Tibial nerve (tissue), 4 donors: ENCODE measurements at regions not wholly inside any gene's neighbourhood (a gene's known extent, or its start where the extent isn't known, plus 50 kb on each side); places are given as distances from the start of the nearest gene placed in this dataset.

Source experiments
- DNase-seq, 2 donors: peaks; one replicate each; pipeline ENCODE4 v3.0.0-alpha.2; 2019; ENCODE audit warnings: low spot score in 2 of 2
- H3K27ac ChIP-seq, 4 donors: fragments of 200-600 bp; sonication (generic) in 3 of 4; one replicate each; pipeline ENCODE4 v1.5.1; 2017 to 2019; ENCODE audit warnings: mild to moderate bottlenecking in 1 of 4
- H3K27me3 ChIP-seq, 2 donors: fragments of 200-600 bp; sonication (generic) in 1 of 2; one replicate each; pipeline versions ENCODE4 v1.5.1 to v1.6.0; 2017 to 2019
- H3K36me3 ChIP-seq, 3 donors: fragments of 200-600 bp; sonication (generic); one replicate each; pipeline ENCODE4 v1.5.1; 2018 to 2019
- H3K4me1 ChIP-seq, 4 donors: fragments of 200-600 bp; sonication (generic) in 3 of 4; one replicate each; pipeline ENCODE4 v1.5.1; 2017 to 2019
- H3K4me3 ChIP-seq, 4 donors: fragments of 200-600 bp; sonication (generic) in 3 of 4; one replicate each; pipeline ENCODE4 v1.5.1; 2017 to 2019; ENCODE audit warnings: mild to moderate bottlenecking in 1 of 4, moderate library complexity in 1 of 4
- H3K9me3 ChIP-seq, 4 donors: fragments of 200-600 bp; sonication (generic) in 3 of 4; one replicate each; pipeline ENCODE4 v1.5.1; 2017 to 2019
- EP300 ChIP-seq, 2 donors: sonication (generic); formaldehyde crosslinking; IDR thresholded peaks; one replicate each; pipeline ENCODE4 v1.6.1; 2017; ENCODE audit warnings: antibody characterized with exemption in 2 of 2, mild to moderate bottlenecking in 1 of 2
- POLR2A ChIP-seq, 2 donors: fragments of 450-650 bp; IDR thresholded peaks; one replicate each; pipeline ENCODE4 v1.6.1; 2017; ENCODE audit warnings: antibody characterized with exemption in 2 of 2, mild to moderate bottlenecking in 2 of 2, moderate library complexity in 2 of 2
- WGBS, 2 donors: methylation state at CpG; one replicate each; pipeline ENCODE4 v1.1.5; 2018; 5-methylcytosine and 5-hydroxymethylcytosine counted together
- TF ChIP-seq, protein P1 (sequence below), 5 experiments: fragments of 200-600 bp in 3 of 5; fragments of 450-650 bp in 2 of 5; sonication (generic) in 3 of 5; IDR thresholded peaks; one replicate each; pipeline ENCODE4 v1.5.1; 2016 to 2019; ENCODE audit warnings: antibody characterized with exemption in 5 of 5, mild to moderate bottlenecking in 3 of 5, moderate library complexity in 2 of 5

- DNase-seq = no peak
- H3K4me1 ChIP-seq = no peaks in the 10 kb centered on the region
- H3K4me3 ChIP-seq = no peak overlapping the region
- H3K27me3 ChIP-seq = no peaks in the 10 kb centered on the region
- TF ChIP-seq, protein P1, sequence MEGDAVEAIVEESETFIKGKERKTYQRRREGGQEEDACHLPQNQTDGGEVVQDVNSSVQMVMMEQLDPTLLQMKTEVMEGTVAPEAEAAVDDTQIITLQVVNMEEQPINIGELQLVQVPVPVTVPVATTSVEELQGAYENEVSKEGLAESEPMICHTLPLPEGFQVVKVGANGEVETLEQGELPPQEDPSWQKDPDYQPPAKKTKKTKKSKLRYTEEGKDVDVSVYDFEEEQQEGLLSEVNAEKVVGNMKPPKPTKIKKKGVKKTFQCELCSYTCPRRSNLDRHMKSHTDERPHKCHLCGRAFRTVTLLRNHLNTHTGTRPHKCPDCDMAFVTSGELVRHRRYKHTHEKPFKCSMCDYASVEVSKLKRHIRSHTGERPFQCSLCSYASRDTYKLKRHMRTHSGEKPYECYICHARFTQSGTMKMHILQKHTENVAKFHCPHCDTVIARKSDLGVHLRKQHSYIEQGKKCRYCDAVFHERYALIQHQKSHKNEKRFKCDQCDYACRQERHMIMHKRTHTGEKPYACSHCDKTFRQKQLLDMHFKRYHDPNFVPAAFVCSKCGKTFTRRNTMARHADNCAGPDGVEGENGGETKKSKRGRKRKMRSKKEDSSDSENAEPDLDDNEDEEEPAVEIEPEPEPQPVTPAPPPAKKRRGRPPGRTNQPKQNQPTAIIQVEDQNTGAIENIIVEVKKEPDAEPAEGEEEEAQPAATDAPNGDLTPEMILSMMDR (IDR thresholded peaks at IDR 0.05) = no peak
- no peak for TF ChIP-seq POLR2A (IDR thresholded peaks at IDR 0.05)
- no peak for TF ChIP-seq EP300 (IDR thresholded peaks at IDR 0.05)
- 77 to 80% methylated on average over 7 of the region's 7 CpGs for WGBS, 2 donors
- H3K27ac ChIP-seq = no peak overlapping the region
- H3K36me3 ChIP-seq = no peaks in the 10 kb centered on the region
- no peaks in the 10 kb centered on the region for H3K9me3 ChIP-seq
Measured at GRCh38 chr5:7991125-7991821, 122.3 kb downstream of the MTRR start.

DNA sequence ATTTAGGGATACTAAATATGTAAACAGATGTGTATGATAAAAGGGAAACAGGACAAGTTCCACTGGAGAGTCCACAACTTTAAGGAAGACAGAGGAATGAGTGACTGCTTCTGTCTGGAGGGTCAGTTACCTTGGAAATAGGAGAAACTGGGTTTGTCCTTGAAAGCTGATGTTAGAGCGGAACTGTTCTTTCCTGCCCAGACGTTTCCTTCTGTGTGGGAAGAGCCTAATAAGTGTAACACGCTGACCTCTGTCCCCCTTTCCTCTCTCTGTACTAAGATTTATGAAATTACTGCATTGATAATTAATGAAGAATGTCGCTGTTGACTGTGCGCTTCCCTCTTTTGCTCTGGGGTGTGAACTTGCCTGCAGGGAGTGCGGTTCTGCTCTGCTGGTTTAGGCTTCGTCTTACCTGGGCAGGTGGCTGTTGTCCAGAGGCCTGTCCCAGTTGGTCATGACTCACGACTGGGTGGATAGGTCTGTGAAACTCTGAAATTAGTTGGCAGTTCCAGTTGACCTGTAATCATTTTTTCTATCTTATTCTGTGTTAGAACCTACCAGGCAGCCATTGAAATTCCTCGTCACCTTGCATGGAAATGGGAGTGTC, 126.8 kb downstream of the MTRR start:
- 81 to 83% methylated on average over 9 of the region's 9 CpGs for WGBS, 2 donors
- no peak for DNase-seq
- TF ChIP-seq EP300 (IDR thresholded peaks at IDR 0.05) (no peak), POLR2A (IDR thresholded peaks at IDR 0.05) (no peak)
- TF ChIP-seq, protein P1 (IDR thresholded peaks at IDR 0.05) = no peak
- no peak overlapping the region for H3K27ac ChIP-seq
- H3K27me3 ChIP-seq = no peaks in the 10 kb centered on the region
- peaks cover 0 to 5% (median 0%) of the 10 kb centered on the region in 4 donors for H3K9me3 ChIP-seq
- no peaks in the 10 kb centered on the region for H3K4me1 ChIP-seq
- H3K36me3 ChIP-seq = no peaks in the 10 kb centered on the region
- H3K4me3 ChIP-seq = no peak overlapping the region

- TF ChIP-seq, protein P1 (IDR thresholded peaks at IDR 0.05) = no peak
- TF ChIP-seq EP300 (IDR thresholded peaks at IDR 0.05) = no peak
- TF ChIP-seq POLR2A (IDR thresholded peaks at IDR 0.05) = no peak
- DNase-seq = no peak
- no peaks in the 10 kb centered on the region for H3K4me1 ChIP-seq
- peaks cover 0 to 13% (median 0%) of the 10 kb centered on the region in 4 donors for H3K9me3 ChIP-seq
- no peaks in the 10 kb centered on the region for H3K27me3 ChIP-seq
- WGBS, 2 donors = 88 to 97% methylated on average over 4 of the region's 4 CpGs
- H3K36me3 ChIP-seq = no peaks in the 10 kb centered on the region
- H3K27ac ChIP-seq = no peak overlapping the region
- no peak overlapping the region for H3K4me3 ChIP-seq
Measured at GRCh38 chr5:8005416-8005815, 136.5 kb downstream of the MTRR start.

DNA sequence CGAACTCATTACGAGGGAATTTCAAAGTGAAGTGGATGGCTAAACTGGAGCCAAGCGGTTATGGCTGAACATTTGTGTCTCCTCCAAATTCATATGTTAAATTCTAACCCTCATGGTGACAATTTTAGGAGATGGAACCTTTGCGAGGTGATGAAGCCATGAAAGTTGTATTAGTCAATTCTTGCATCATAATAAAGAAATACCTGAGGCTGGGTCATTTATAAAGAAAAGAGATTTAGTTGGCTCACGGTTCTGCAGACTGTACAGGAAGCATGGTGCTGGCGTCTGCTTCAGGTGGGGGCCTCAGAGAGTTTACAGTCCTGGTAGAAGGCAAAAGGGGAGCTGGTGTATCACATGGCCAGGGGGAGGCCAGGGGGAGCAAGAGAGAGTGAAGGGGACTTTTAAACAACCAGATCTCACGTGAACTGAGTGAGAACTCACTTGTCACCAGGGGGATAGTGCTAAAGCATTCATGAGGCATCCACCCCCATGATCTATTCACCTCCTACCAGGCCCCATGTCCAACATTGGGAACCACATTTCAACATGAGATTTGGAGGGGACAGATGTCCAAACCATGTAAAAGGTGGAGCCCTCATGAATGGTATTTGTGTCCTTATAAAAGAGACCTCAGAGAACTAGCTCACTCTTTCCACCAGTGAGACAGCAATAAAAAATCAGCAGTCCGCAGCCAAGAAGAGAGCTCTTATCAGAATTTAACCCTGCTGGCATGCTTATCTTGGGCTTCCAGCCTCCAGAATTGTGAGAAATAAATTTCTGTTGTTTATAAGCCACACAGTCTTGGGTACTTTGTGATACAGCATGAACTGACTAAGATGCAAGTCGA, 143.4 kb downstream of the MTRR start:
- WGBS, 2 donors = 73 to 86% methylated on average over 9 of the region's 9 CpGs
- no peak for DNase-seq
- no peaks in the 10 kb centered on the region for H3K27me3 ChIP-seq
- H3K27ac ChIP-seq = no peak overlapping the region
- H3K9me3 ChIP-seq = peaks cover 0 to 12% (median 0%) of the 10 kb centered on the region in 4 donors
- H3K36me3 ChIP-seq = no peaks in the 10 kb centered on the region
- no peaks in the 10 kb centered on the region for H3K4me1 ChIP-seq
- H3K4me3 ChIP-seq = no peak overlapping the region
- no peak for TF ChIP-seq POLR2A (IDR thresholded peaks at IDR 0.05)
- TF ChIP-seq EP300 (IDR thresholded peaks at IDR 0.05) = no peak
- TF ChIP-seq, protein P1 (IDR thresholded peaks at IDR 0.05) = no peak
